Liver (tissue), 8 donors: ENCODE measurements at regions not wholly inside any gene's neighbourhood (a gene's known extent, or its start where the extent isn't known, plus 50 kb on each side); places are given as distances from the start of the nearest gene placed in this dataset.
"Not testable (repeated sequence)": the region's sequence is repeated elsewhere in the genome, so short reads cannot be mapped to it uniquely, and the experiment has no call there.

Experiments used
- DNase-seq: peaks from one replicate; pipeline ENCODE4 v3.0.0-alpha.2; 2017; ENCODE audit warnings: low spot score
- H3K27ac ChIP-seq, 2 donors: one replicate each; pipeline ENCODE4 v1.7.0; 2013; ENCODE audit warnings: inconsistent platforms in 2 of 2, low read length in 2 of 2, control low read depth in 1 of 2, low read depth in 1 of 2, mild to moderate bottlenecking in 1 of 2
- H3K27me3 ChIP-seq, 4 donors: one replicate each; pipeline versions ENCODE4 v1.6.1 to v1.7.0; 2013; ENCODE audit warnings: low read length in 3 of 4, inconsistent platforms in 1 of 4, mild to moderate bottlenecking in 1 of 4, moderate library complexity in 1 of 4; ENCODE audit not compliant: control insufficient read depth in 4 of 4, insufficient read depth in 4 of 4
- H3K36me3 ChIP-seq, 4 donors: one replicate each; pipeline versions ENCODE4 v1.6.1 to v1.7.0; 2013; ENCODE audit warnings: low read length in 3 of 4, mild to moderate bottlenecking in 3 of 4, low read depth in 1 of 4, moderate library complexity in 1 of 4; ENCODE audit not compliant: control insufficient read depth in 4 of 4, insufficient read depth in 3 of 4
- H3K4me1 ChIP-seq, 4 donors: one replicate each; pipeline versions ENCODE4 v1.6.1 to v1.7.0; 2013; ENCODE audit warnings: low read length in 3 of 4, mild to moderate bottlenecking in 3 of 4, moderate library complexity in 1 of 4; ENCODE audit not compliant: control insufficient read depth in 4 of 4, insufficient read depth in 4 of 4
- H3K4me3 ChIP-seq, 3 donors: one replicate each; pipeline versions ENCODE4 v1.6.1 to v1.7.0; 2013; ENCODE audit warnings: low read length in 3 of 3, control low read depth in 1 of 3, low read depth in 1 of 3, mild to moderate bottlenecking in 1 of 3
- H3K9ac ChIP-seq, 2 donors: one replicate each; pipeline ENCODE4 v1.7.0; 2013; ENCODE audit warnings: low read length in 2 of 2, mild to moderate bottlenecking in 2 of 2, moderate library complexity in 2 of 2, control low read depth in 1 of 2, low read depth in 1 of 2
- H3K9me3 ChIP-seq, 4 donors: one replicate each; pipeline versions ENCODE4 v1.6.1 to v1.7.0; 2013; ENCODE audit warnings: low read length in 3 of 4; ENCODE audit not compliant: control insufficient read depth in 4 of 4
- ATF3 ChIP-seq: IDR thresholded peaks from 2 replicates; pipeline ENCODE4 v1.6.1; 2016; ENCODE audit warnings: antibody characterized with exemption
- CTCF ChIP-seq: fragments of 150-350 bp; IDR thresholded peaks from 2 replicates; pipeline ENCODE4 v1.5.1; 2017; ENCODE audit warnings: improper control_type of control experiment, low read depth, low read length; ENCODE audit not compliant: missing input control
- FOXA2 ChIP-seq: IDR thresholded peaks from 2 replicates; pipeline ENCODE4 v1.6.1; 2016; ENCODE audit warnings: antibody characterized with exemption
- GABPA ChIP-seq, 2 donors: IDR thresholded peaks in 1 of 2; conservative IDR thresholded peaks in 1 of 2; 2 replicates each; pipeline ENCODE4 v1.6.1; 2016; ENCODE audit warnings: antibody characterized with exemption in 2 of 2, mild to moderate bottlenecking in 1 of 2, moderate library complexity in 1 of 2
- HNF4G ChIP-seq: IDR thresholded peaks from 2 replicates; pipeline ENCODE4 v1.6.1; 2016; ENCODE audit warnings: antibody characterized with exemption
- MAX ChIP-seq: IDR thresholded peaks from 2 replicates; pipeline ENCODE4 v1.6.1; 2016; ENCODE audit warnings: antibody characterized with exemption
- NR2F2 ChIP-seq: IDR thresholded peaks from 2 replicates; pipeline ENCODE4 v1.6.1; 2016; ENCODE audit warnings: antibody characterized with exemption
- RXRA ChIP-seq, 2 donors: IDR thresholded peaks; 2 replicates each; pipeline ENCODE4 v1.6.1; 2017 to 2018; ENCODE audit warnings: antibody characterized with exemption in 2 of 2, mild to moderate bottlenecking in 1 of 2
- SP1 ChIP-seq: IDR thresholded peaks from 2 replicates; pipeline ENCODE4 v1.6.1; 2018; ENCODE audit warnings: antibody characterized with exemption, mild to moderate bottlenecking
- TAF1 ChIP-seq: conservative IDR thresholded peaks from 2 replicates; pipeline ENCODE4 v1.6.1; 2016; ENCODE audit warnings: antibody characterized with exemption, mild to moderate bottlenecking
- ZBTB33 ChIP-seq: IDR thresholded peaks from 2 replicates; pipeline ENCODE4 v1.6.1; 2016; ENCODE audit warnings: antibody characterized with exemption
- WGBS: extraction: QIAGEN DNeasy Blood & Tissue Kit; methylation state at CpG from one replicate; pipeline ENCODE4 v1.1.7; 2013; 5-methylcytosine and 5-hydroxymethylcytosine counted together
- donor health status: healthy.
- donor health status: healthy.
- donor health status: healthy.
- donor health status: healthy.
- donor health status: healthy.

- Histone ChIP-seq H3K4me3 (no peak overlapping the region), H3K9ac (no peak overlapping the region), H3K27me3 (no peaks in the 10 kb centered on the region), H3K36me3 (no peaks in the 10 kb centered on the region), H3K9me3 (peaks cover 0 to 14% (median 3%) of the 10 kb centered on the region in 4 donors), H3K4me1 (no peaks in the 10 kb centered on the region), H3K27ac (no peak overlapping the region)
- DNase-seq: no peak
- 83% methylated on average over 6 of the region's 6 CpGs for WGBS
- TF ChIP-seq NR2F2 (no peak), ZBTB33 (no peak), FOXA2 (no peak), GABPA (IDR thresholded peaks at IDR 0.05 in 1 of 2, conservative IDR thresholded peaks at IDR 0.05 in 1 of 2) (no peak), TAF1 (no peak), MAX (no peak), CTCF (no peak)
These were observed 63.6 kb upstream of the THBS1 start for GRCh38 chr15:39517122-39517855.

- H3K4me1 ChIP-seq, H3K4me3 ChIP-seq, DNase-seq, H3K36me3 ChIP-seq, H3K9ac ChIP-seq, H3K27me3 ChIP-seq, H3K9me3 ChIP-seq, H3K27ac ChIP-seq: not testable (repeated sequence)
- 86% methylated on average over 5 of the region's 5 CpGs for WGBS
These were observed 56.9 kb upstream of the THBS1 start for GRCh38 chr15:39523968-39524367.

- DNase-seq: no peak
- H3K27me3 ChIP-seq: no peaks in the 10 kb centered on the region
- 95% methylated on average over 4 of the region's 4 CpGs for WGBS
- TF ChIP-seq CTCF (no peak), HNF4G (no peak), SP1 (no peak), RXRA (IDR thresholded peaks at IDR 0.05) (no peak), TAF1 (no peak), ATF3 (no peak), MAX (no peak)
- H3K4me3 ChIP-seq: no peak overlapping the region
- no peak overlapping the region for H3K27ac ChIP-seq
- no peaks in the 10 kb centered on the region for H3K4me1 ChIP-seq
- no peaks in the 10 kb centered on the region for H3K36me3 ChIP-seq
- H3K9me3 ChIP-seq: no peaks in the 10 kb centered on the region
- H3K9ac ChIP-seq: no peak overlapping the region
These were observed 51.4 kb upstream of the THBS1 start for GRCh38 chr15:39529457-39529856.
